Parathyroid adenoma (tissue), 2 donors: ENCODE measurements at regions not wholly inside any gene's neighbourhood (a gene's known extent, or its start where the extent isn't known, plus 50 kb on each side); places are given as distances from the start of the nearest gene placed in this dataset.
"Not testable (repeated sequence)": the region's sequence is repeated elsewhere in the genome, so short reads cannot be mapped to it uniquely, and the experiment has no call there.

ENCODE experiments used
- H2AFZ ChIP-seq: fragments of 300-600 bp; sonication (generic); one replicate; pipeline ENCODE4 v1.7.0; 2017; ENCODE audit warnings: antibody characterized with exemption, mild to moderate bottlenecking
- H3K27ac ChIP-seq: fragments of 300-600 bp; sonication (generic); one replicate; pipeline ENCODE4 v1.7.0; 2017
- H3K27me3 ChIP-seq: fragments of 300-600 bp; sonication (generic); one replicate; pipeline ENCODE4 v1.7.0; 2017; ENCODE audit warnings: low read length; ENCODE audit not compliant: control insufficient read depth, insufficient read depth
- H3K36me3 ChIP-seq: fragments of 300-600 bp; sonication (generic); one replicate; pipeline ENCODE4 v1.7.0; 2017; ENCODE audit warnings: low read length; ENCODE audit not compliant: control insufficient read depth, insufficient read depth
- H3K4me1 ChIP-seq: fragments of 300-600 bp; sonication (generic); one replicate; pipeline ENCODE4 v1.7.0; 2017; ENCODE audit warnings: control low read depth
- H3K4me2 ChIP-seq: fragments of 300-600 bp; sonication (generic); one replicate; pipeline ENCODE4 v1.7.0; 2017; ENCODE audit warnings: low read length
- H3K4me3 ChIP-seq: fragments of 300-600 bp; sonication (generic); one replicate; pipeline ENCODE4 v1.7.0; 2017; ENCODE audit warnings: low read depth, low read length
- H3K79me2 ChIP-seq: fragments of 300-600 bp; sonication (generic); one replicate; pipeline ENCODE4 v1.7.0; 2017; ENCODE audit warnings: control low read depth
- H3K9ac ChIP-seq: fragments of 300-600 bp; sonication (generic); one replicate; pipeline ENCODE4 v1.7.0; 2017; ENCODE audit warnings: mild to moderate bottlenecking
- H3K9me3 ChIP-seq: fragments of 300-600 bp; sonication (generic); one replicate; pipeline ENCODE4 v1.7.0; 2017; ENCODE audit warnings: low read length; ENCODE audit not compliant: control insufficient read depth
- CTCF ChIP-seq: fragments of 300-600 bp; sonication (generic); IDR thresholded peaks from one replicate; pipeline ENCODE4 v1.7.0; 2017; ENCODE audit warnings: antibody characterized with exemption, mild to moderate bottlenecking
- donor health status: primary hyperparathyroidism.

DNA sequence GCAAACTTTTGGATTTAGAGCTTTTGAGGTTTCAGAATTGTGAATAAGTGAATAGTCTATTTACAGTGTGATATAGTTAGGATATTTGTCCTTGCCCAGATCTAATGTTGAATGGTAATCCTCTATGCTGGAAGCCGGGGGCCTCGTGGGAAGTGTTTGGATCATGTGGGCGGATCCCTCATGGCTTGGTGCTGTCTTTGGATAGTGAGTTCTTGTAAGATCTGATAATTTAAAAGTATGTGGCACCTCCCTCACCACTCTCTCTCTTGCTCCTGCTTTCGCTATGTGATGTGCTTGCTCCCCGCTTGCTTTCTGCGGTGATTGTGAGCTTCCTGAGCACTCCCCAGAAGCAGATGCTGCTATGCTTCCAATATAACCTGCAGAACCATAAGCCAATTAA lies 128.0 kb upstream of the KCNJ3 start:
- Histone ChIP-seq H3K9me3 (no peaks in the 10 kb centered on the region), H3K4me1 (no peaks in the 10 kb centered on the region), H3K27ac (no peak overlapping the region), H3K4me3 (no peak overlapping the region), H3K27me3 (no peaks in the 10 kb centered on the region), H3K4me2 (no peak overlapping the region), H3K79me2 (no peaks in the 10 kb centered on the region), H3K36me3 (no peaks in the 10 kb centered on the region), H3K9ac (no peak overlapping the region), H2AFZ (no peak overlapping the region)
- TF ChIP-seq CTCF, result no peak

DNA sequence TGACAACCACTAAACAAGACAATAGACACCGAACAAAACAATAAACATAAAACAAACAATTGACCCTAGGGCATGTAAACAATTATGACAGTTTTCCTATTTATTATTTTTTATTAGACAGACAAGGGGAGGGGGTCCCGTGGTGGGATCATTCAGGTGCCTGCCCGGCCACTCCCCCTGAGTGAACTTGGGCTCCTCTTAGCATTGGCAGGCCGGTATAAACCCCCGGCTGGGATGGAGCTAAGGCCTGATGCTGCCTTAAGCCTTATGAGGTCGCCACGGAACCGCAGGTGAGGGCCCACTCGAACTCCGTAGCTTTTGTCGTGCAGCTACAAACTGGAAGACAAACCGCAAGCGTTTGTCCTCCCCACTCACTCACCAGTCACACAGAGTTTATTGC lies 121.8 kb upstream of the KCNJ3 start:
- not testable (repeated sequence) for H3K27ac ChIP-seq, H3K9me3 ChIP-seq, H3K4me1 ChIP-seq, H3K27me3 ChIP-seq, H2AFZ ChIP-seq, H3K4me3 ChIP-seq, H3K36me3 ChIP-seq, H3K4me2 ChIP-seq, H3K9ac ChIP-seq, H3K79me2 ChIP-seq

- no peak overlapping the region for H3K4me3 ChIP-seq
- no peak overlapping the region for H3K4me2 ChIP-seq
- no peak overlapping the region for H3K27ac ChIP-seq
- no peak for TF ChIP-seq CTCF
- no peaks in the 10 kb centered on the region for H3K4me1 ChIP-seq
- no peak overlapping the region for H2AFZ ChIP-seq
- H3K9ac ChIP-seq, result no peak overlapping the region
- H3K9me3 ChIP-seq, result no peaks in the 10 kb centered on the region
- no peaks in the 10 kb centered on the region for H3K79me2 ChIP-seq
- no peaks in the 10 kb centered on the region for H3K36me3 ChIP-seq
- no peaks in the 10 kb centered on the region for H3K27me3 ChIP-seq
Measured at GRCh38 chr2:154577390-154577789, 121.1 kb upstream of the KCNJ3 start.

DNA sequence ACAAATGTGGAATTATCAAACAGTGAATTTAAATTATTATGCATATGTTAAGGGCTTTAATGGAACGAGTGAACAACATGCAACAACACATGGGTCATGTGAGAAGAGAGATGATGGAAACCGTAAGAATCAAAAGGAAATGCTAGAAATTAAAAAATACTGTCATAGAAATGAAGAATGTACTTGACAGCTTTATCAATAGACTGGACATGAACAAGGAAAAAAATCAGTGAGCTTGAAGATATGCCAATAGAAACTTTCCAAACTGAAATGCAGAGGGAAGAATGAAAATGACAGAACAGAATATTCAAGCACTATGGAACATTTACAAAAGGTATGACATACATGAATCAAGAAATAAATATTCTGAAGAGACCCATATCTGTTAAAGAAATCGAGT lies 117.7 kb upstream of the KCNJ3 start:
- Histone ChIP-seq H3K27me3 (no peaks in the 10 kb centered on the region), H3K27ac (no peak overlapping the region), H3K36me3 (no peaks in the 10 kb centered on the region), H3K4me1 (no peaks in the 10 kb centered on the region), H3K4me2 (no peak overlapping the region), H2AFZ (no peak overlapping the region), H3K9ac (no peak overlapping the region), H3K79me2 (no peaks in the 10 kb centered on the region), H3K9me3 (no peaks in the 10 kb centered on the region), H3K4me3 (no peak overlapping the region)
- TF ChIP-seq CTCF, result no peak

GRCh38 chr2:154582694-154583093 lies 115.8 kb upstream of the KCNJ3 start:
- H3K27ac ChIP-seq, H3K9me3 ChIP-seq, H3K4me3 ChIP-seq, H3K36me3 ChIP-seq, H3K9ac ChIP-seq, H3K4me2 ChIP-seq, H3K79me2 ChIP-seq, H2AFZ ChIP-seq, H3K27me3 ChIP-seq, H3K4me1 ChIP-seq: not testable (repeated sequence)

GRCh38 chr2:154583274-154583673 lies 115.2 kb upstream of the KCNJ3 start:
- not testable (repeated sequence) for H3K4me3 ChIP-seq, H3K27me3 ChIP-seq, H3K79me2 ChIP-seq, H3K36me3 ChIP-seq, H3K4me1 ChIP-seq, H3K4me2 ChIP-seq, H3K27ac ChIP-seq, H2AFZ ChIP-seq, H3K9me3 ChIP-seq, H3K9ac ChIP-seq
